Ovary (tissue), 7 donors: ENCODE measurements at regions not wholly inside any gene's neighbourhood (a gene's known extent, or its start where the extent isn't known, plus 50 kb on each side); places are given as distances from the start of the nearest gene placed in this dataset.

Experiments
- DNase-seq, 5 donors: peaks; one replicate each; pipeline ENCODE4 v3.0.0-alpha.2; 2019 to 2020
- H3K27ac ChIP-seq, 2 donors: fragments of 200-600 bp; one replicate each; pipeline versions ENCODE4 v1.5.1 to v1.8.0; 2019 to 2022
- H3K27me3 ChIP-seq: fragments of 200-600 bp; one replicate; pipeline ENCODE4 v1.8.0; 2022
- H3K36me3 ChIP-seq: fragments of 200-600 bp; sonication (generic); one replicate; pipeline ENCODE4 v1.5.1; 2019
- H3K4me1 ChIP-seq: one replicate; pipeline ENCODE4 v1.8.1; 2013; ENCODE audit warnings: mild to moderate bottlenecking, moderate library complexity; ENCODE audit not compliant: insufficient read depth
- H3K4me3 ChIP-seq: fragments of 200-600 bp; sonication (generic); one replicate; pipeline ENCODE4 v1.5.1; 2017
- H3K9me3 ChIP-seq, 2 donors: fragments of 200-600 bp in 1 of 2; sonication (generic) in 1 of 2; one replicate each; pipeline versions ENCODE4 v1.5.1 to v1.8.1; 2013 to 2019; ENCODE audit warnings: mild to moderate bottlenecking in 1 of 2, moderate library complexity in 1 of 2
- EP300 ChIP-seq: sonication (generic); formaldehyde crosslinking; IDR thresholded peaks from one replicate; pipeline ENCODE4 v1.6.1; 2017; ENCODE audit warnings: antibody characterized with exemption
- POLR2A ChIP-seq: fragments of 450-650 bp; IDR thresholded peaks from one replicate; pipeline ENCODE4 v1.6.1; 2017; ENCODE audit warnings: antibody characterized with exemption, mild to moderate bottlenecking, moderate library complexity
- WGBS, 3 donors: extraction: QIAGEN DNeasy Blood & Tissue Kit in 1 of 3; methylation state at CpG; one replicate each; pipeline versions ENCODE4 v1.1.5 to v1.1.7; 2013 to 2017; 5-methylcytosine and 5-hydroxymethylcytosine counted together
- intact Hi-C, 4 donors: fragments of 100-400 bp; cut with DNase I; formaldehyde crosslinking; loops; one replicate each; pipeline versions ENCODE4 v1.11.0 to v1.15.1; 2022 to 2023
- TF ChIP-seq, protein P1 (sequence below), 3 donors: fragments of 450-650 bp in 2 of 3; fragments of 200-600 bp in 1 of 3; IDR thresholded peaks; one replicate each; pipeline versions ENCODE4 v1.5.1 to v1.8.0; 2016 to 2022; ENCODE audit warnings: antibody characterized with exemption in 3 of 3, mild to moderate bottlenecking in 1 of 3
- donor health status: DM: no; HTN: no; CAD: no; lungs with moderate emphysema.
- donor health status: DM: no; HTN: no; CAD: no.
- donor health status: Bipolar disorder and iron deficiency.
- donor health status: DM: no; HTN: no; CAD: no.
- donor health status: DM: yes; HTN: yes; CAD: no.

DNA sequence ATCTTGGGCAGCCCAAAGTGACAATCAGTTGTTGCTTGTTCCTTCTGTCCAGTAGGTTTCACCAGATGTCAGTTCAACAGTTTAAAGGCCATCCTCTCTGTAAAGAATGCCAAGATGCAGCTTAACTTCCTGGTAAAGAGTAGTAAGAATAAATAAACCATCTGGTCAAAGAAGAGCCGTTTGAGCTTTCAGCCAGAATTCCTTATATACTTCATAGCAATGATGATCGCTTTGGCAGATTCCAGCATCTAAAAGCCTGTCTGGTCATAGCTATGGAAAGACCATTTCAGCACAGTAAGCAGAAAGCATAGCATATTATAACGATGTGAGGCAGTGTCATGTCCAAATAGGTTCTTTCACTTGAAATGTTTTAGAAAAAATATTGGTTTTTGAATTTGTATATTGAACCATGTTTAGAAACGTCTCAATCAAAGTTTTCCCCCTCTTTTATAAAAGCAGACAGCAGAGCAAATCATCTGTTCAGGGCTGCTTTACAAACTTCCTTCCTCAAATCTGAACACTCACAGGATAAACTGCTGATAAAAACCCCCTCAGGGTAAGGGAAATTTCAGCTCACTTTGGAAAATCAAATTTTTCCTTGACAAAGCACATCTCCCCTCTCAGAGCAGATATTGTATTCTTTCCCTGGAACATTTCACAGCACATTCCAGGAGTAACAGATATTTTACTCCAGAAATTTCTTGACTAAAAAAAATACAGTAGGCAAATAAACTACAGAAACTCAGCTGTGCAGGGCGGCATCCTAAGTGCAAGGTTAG is 184.1 kb downstream of the NOC3L start:
- Histone ChIP-seq H3K36me3 (no peaks in the 10 kb centered on the region), H3K4me3 (no peak overlapping the region), H3K9me3 (no peaks in the 10 kb centered on the region), H3K27me3 (no peaks in the 10 kb centered on the region), H3K27ac (no peak overlapping the region), H3K4me1 (peaks cover 13% of the 10 kb centered on the region)
- TF ChIP-seq, protein P1, sequence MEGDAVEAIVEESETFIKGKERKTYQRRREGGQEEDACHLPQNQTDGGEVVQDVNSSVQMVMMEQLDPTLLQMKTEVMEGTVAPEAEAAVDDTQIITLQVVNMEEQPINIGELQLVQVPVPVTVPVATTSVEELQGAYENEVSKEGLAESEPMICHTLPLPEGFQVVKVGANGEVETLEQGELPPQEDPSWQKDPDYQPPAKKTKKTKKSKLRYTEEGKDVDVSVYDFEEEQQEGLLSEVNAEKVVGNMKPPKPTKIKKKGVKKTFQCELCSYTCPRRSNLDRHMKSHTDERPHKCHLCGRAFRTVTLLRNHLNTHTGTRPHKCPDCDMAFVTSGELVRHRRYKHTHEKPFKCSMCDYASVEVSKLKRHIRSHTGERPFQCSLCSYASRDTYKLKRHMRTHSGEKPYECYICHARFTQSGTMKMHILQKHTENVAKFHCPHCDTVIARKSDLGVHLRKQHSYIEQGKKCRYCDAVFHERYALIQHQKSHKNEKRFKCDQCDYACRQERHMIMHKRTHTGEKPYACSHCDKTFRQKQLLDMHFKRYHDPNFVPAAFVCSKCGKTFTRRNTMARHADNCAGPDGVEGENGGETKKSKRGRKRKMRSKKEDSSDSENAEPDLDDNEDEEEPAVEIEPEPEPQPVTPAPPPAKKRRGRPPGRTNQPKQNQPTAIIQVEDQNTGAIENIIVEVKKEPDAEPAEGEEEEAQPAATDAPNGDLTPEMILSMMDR (IDR thresholded peaks at IDR 0.05) = no peak
- TF ChIP-seq EP300 = no peak
- TF ChIP-seq POLR2A = no peak
- intact Hi-C loops = no loop called here
- WGBS, 3 donors = 25 to 32% (median 31%) methylated on average over 5 of the region's 5 CpGs
- DNase-seq = no peak

DNA sequence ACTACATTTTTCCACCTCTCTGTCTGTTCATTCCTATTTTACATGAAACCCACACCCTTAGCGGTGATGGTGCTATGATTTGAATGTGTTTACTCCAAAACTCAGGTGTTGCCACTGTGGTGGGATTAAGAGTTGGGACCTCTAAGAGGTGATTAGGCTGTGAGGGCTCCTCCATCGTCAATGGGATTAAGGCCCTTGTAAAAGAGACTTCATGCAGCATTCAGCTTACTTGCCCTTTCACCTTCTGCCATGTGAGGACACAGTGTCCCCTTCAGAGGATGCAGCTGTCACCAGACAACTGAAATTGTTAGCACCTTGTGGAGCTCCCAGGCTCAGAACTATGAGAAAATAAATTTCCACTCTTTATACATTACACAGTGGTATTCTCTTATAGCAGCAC is 182.2 kb downstream of the NOC3L start:
- Histone ChIP-seq H3K9me3 (no peaks in the 10 kb centered on the region), H3K4me1 (peaks cover 12% of the 10 kb centered on the region), H3K27me3 (no peaks in the 10 kb centered on the region), H3K27ac (no peak overlapping the region), H3K4me3 (no peak overlapping the region), H3K36me3 (no peaks in the 10 kb centered on the region)
- DNase-seq = no peak
- 88 to 93% (median 92%) methylated on average over 2 of the region's 2 CpGs for WGBS, 3 donors
- intact Hi-C loops = no loop called here
- TF ChIP-seq POLR2A (no peak), EP300 (no peak)
- TF ChIP-seq, protein P1 (IDR thresholded peaks at IDR 0.05) = no peak

DNA sequence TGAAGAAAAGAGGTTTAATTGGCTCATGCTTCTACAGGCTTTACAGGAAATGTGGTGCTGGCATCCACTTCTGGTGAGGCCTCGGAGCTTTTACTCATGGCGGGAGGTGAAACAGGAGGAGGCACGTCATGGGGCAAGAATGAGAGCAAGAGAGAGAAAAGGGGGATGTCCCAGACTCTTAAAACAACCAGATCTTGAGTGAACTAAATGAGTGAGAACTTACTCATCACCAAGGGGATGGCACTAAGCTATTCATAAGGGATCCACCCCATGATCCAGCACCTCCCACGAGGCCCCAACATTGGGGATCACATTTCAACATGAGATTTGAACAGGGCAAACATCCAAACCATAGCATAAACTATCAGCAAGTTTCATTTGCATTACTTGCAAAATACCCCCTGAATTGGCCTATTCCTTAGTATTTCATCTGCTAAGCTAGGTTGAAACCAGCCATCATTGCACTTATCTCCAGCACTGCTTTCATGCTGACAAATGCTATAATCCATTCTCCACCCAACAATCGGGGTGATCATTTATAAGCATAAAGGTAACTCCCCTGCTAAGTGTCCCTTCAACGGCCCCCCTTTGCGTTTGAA is 179.0 kb downstream of the NOC3L start:
- no peak for DNase-seq
- intact Hi-C loops = no loop called here
- 83 to 93% (median 92%) methylated on average over 7 of the region's 7 CpGs for WGBS, 3 donors
- no peak overlapping the region for H3K27ac ChIP-seq
- TF ChIP-seq EP300 (no peak), POLR2A (no peak)
- TF ChIP-seq, protein P1 (IDR thresholded peaks at IDR 0.05) = no peak
- H3K36me3 ChIP-seq = no peaks in the 10 kb centered on the region
- H3K9me3 ChIP-seq = no peaks in the 10 kb centered on the region
- no peak overlapping the region for H3K4me3 ChIP-seq
- no peaks in the 10 kb centered on the region for H3K27me3 ChIP-seq
- H3K4me1 ChIP-seq = peaks cover 2% of the 10 kb centered on the region

DNA sequence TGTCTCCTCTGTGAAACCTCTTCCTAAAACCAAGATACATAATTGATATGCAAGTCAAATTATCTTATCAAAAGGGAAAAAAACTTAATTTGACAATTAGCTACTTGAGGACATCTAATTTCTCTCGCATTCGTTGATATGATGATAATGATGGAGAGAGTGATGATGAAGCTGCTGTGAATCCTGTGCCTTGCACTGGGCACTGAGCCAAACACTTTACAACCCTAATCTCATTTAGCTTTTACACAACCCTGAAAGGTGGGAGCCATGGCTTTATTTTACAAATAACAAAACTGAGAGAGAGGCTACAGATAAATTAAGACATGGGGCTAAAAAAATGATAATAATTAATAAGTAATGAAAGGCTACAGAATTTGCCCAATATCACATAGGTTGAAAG is 176.0 kb downstream of the NOC3L start:
- H3K27ac ChIP-seq = no peak overlapping the region
- H3K36me3 ChIP-seq = no peaks in the 10 kb centered on the region
- no peaks in the 10 kb centered on the region for H3K9me3 ChIP-seq
- 73 to 78% (median 78%) methylated on average over 2 of the region's 2 CpGs for WGBS, 3 donors
- no peak overlapping the region for H3K4me3 ChIP-seq
- intact Hi-C loops = no loop called here
- no peaks in the 10 kb centered on the region for H3K27me3 ChIP-seq
- no peak for TF ChIP-seq POLR2A
- no peak for TF ChIP-seq EP300
- TF ChIP-seq, protein P1 (IDR thresholded peaks at IDR 0.05) = no peak
- H3K4me1 ChIP-seq = no peaks in the 10 kb centered on the region
- DNase-seq = no peak
